Muscle layer of duodenum (tissue), 2 donors: ENCODE measurements at regions not wholly inside any gene's neighbourhood (a gene's known extent, or its start where the extent isn't known, plus 50 kb on each side); places are given as distances from the start of the nearest gene placed in this dataset.

Source experiments
- H3K27ac ChIP-seq: one replicate; pipeline ENCODE4 v1.7.0; 2013; ENCODE audit warnings: mild to moderate bottlenecking, low read length
- H3K27me3 ChIP-seq: one replicate; pipeline ENCODE4 v1.7.0; 2013; ENCODE audit warnings: low read depth, mild to moderate bottlenecking, control low read depth, low read length
- H3K36me3 ChIP-seq, 2 donors: one replicate each; pipeline ENCODE4 v1.7.0; 2013; ENCODE audit warnings: low read length in 2 of 2, control low read depth in 1 of 2, mild to moderate bottlenecking in 1 of 2; ENCODE audit not compliant: insufficient read depth in 2 of 2, control insufficient read depth in 1 of 2
- H3K4me1 ChIP-seq, 2 donors: one replicate each; pipeline ENCODE4 v1.7.0; 2013; ENCODE audit warnings: low read length in 2 of 2, mild to moderate bottlenecking in 2 of 2, control low read depth in 1 of 2, moderate library complexity in 1 of 2; ENCODE audit not compliant: insufficient read depth in 2 of 2, control insufficient read depth in 1 of 2
- H3K4me3 ChIP-seq, 2 donors: one replicate each; pipeline ENCODE4 v1.7.0; 2013; ENCODE audit warnings: low read length in 2 of 2, low read depth in 1 of 2, mild to moderate bottlenecking in 1 of 2
- H3K9me3 ChIP-seq, 2 donors: one replicate each; pipeline ENCODE4 v1.7.0; 2013; ENCODE audit warnings: low read length in 2 of 2, control low read depth in 1 of 2, mild to moderate bottlenecking in 1 of 2; ENCODE audit not compliant: control insufficient read depth in 1 of 2
- donor health status: healthy.

DNA sequence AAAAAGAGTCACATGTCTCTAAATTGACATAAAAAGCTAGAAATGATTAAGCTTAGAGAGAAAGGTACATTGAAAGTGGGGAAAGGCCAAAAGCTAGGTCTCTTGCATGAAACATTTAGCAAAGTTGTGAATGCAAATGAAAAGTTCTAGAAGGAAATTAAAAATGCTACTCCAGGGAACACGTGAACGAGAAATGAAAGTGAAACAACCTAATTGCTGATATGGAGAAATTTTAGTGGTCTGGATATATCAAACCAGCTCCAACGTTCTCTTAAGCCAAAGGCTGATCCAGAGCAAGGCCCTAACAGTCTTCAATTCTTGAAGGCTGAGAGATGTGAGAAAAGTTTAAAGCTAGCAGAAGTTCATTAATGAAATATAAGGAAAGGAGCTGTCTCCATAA, 419.8 kb downstream of the SLITRK6 start:
- H3K9me3 ChIP-seq = no peaks in the 10 kb centered on the region
- no peaks in the 10 kb centered on the region for H3K4me1 ChIP-seq
- H3K36me3 ChIP-seq = no peaks in the 10 kb centered on the region
- no peak overlapping the region for H3K27ac ChIP-seq
- no peaks in the 10 kb centered on the region for H3K27me3 ChIP-seq
- no peak overlapping the region for H3K4me3 ChIP-seq

DNA sequence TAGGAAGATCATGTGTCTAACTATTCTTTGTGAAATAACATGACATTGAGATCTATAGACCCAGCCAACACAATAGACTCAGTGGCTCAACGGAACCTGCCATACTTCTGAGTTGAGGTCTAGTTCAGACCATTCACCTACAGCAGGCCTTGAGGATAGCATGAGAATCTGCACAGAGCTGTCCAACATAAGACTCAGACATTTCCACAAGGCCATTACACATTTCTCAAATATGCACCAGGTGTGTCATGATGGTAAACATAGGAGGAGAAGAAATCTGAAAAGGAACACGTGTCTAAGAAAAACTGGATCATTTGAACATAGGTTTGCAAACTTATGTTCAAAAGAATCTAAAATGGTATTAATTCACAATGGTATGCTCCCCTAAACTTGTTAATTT, 421.4 kb downstream of the SLITRK6 start:
- no peak overlapping the region for H3K4me3 ChIP-seq
- H3K9me3 ChIP-seq = no peaks in the 10 kb centered on the region
- no peaks in the 10 kb centered on the region for H3K36me3 ChIP-seq
- no peak overlapping the region for H3K27ac ChIP-seq
- H3K27me3 ChIP-seq = no peaks in the 10 kb centered on the region
- H3K4me1 ChIP-seq = no peaks in the 10 kb centered on the region

DNA sequence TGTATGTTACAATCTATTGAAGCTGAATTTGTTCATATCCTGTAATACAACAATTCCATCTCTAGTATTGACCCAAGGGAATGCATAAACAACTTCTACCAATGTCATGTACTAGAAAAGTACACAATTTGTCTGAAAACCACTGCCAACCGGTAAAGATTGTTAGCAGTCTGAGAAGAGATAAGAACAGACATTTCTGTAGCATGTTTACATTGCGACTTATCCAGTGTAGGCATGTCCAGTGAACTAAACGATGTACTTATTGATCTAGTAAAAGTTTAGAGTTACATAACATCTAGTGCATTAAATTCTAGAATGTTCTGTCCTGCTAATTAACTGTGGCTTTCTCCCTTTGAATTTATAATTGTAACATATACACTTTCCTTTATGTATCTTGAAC, 425.9 kb downstream of the SLITRK6 start:
- H3K27me3 ChIP-seq = no peaks in the 10 kb centered on the region
- no peak overlapping the region for H3K27ac ChIP-seq
- H3K4me1 ChIP-seq = no peaks in the 10 kb centered on the region

GRCh38 chr13:85371254-85371653, 428.0 kb downstream of the SLITRK6 start:
- Histone ChIP-seq H3K9me3 (no peaks in the 10 kb centered on the region), H3K27ac (no peak overlapping the region), H3K36me3 (no peaks in the 10 kb centered on the region)

More for the DNA sequence above, 425.9 kb downstream of the SLITRK6 start:
- no peaks in the 10 kb centered on the region for H3K9me3 ChIP-seq
- no peak overlapping the region for H3K4me3 ChIP-seq
- H3K36me3 ChIP-seq = no peaks in the 10 kb centered on the region

DNA sequence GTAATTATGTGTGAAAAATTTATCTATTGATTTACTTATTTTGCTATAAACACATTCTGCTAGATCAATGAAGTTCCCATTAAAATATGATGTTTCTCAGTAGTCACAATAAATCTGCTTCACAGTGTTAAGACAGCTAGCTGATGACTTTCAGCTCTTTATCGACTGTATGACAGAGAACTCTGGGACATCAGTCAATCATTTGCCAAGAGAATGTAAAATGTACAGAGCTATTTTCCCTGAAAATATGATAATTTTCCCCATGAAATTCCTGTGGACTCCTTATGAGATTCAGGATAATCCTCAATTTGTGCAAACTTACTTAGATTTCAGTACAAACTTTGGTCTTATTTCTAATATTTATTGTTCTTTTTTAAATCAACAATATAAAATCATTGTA, 430.5 kb downstream of the SLITRK6 start:
- H3K27me3 ChIP-seq = no peaks in the 10 kb centered on the region
- H3K4me1 ChIP-seq = no peaks in the 10 kb centered on the region
- H3K36me3 ChIP-seq = no peaks in the 10 kb centered on the region
- no peaks in the 10 kb centered on the region for H3K9me3 ChIP-seq
- H3K27ac ChIP-seq = no peak overlapping the region
- H3K4me3 ChIP-seq = no peak overlapping the region

More at GRCh38 chr13:85371254-85371653, 428.0 kb downstream of the SLITRK6 start:
- H3K4me1 ChIP-seq = no peaks in the 10 kb centered on the region
- no peak overlapping the region for H3K4me3 ChIP-seq
- H3K27me3 ChIP-seq = no peaks in the 10 kb centered on the region

GRCh38 chr13:85367887-85368286, 431.3 kb downstream of the SLITRK6 start:
- Histone ChIP-seq H3K27ac (no peak overlapping the region), H3K27me3 (no peaks in the 10 kb centered on the region), H3K4me1 (no peaks in the 10 kb centered on the region), H3K36me3 (no peaks in the 10 kb centered on the region), H3K4me3 (no peak overlapping the region), H3K9me3 (no peaks in the 10 kb centered on the region)

- Histone ChIP-seq H3K4me3 (no peak overlapping the region), H3K4me1 (no peaks in the 10 kb centered on the region), H3K27me3 (no peaks in the 10 kb centered on the region), H3K9me3 (no peaks in the 10 kb centered on the region), H3K36me3 (no peaks in the 10 kb centered on the region), H3K27ac (no peak overlapping the region)
These were observed 432.3 kb downstream of the SLITRK6 start for GRCh38 chr13:85366759-85367417.

- Histone ChIP-seq H3K4me3 (no peak overlapping the region), H3K4me1 (no peaks in the 10 kb centered on the region)
These were observed 435.7 kb downstream of the SLITRK6 start for GRCh38 chr13:85363504-85363903.

DNA sequence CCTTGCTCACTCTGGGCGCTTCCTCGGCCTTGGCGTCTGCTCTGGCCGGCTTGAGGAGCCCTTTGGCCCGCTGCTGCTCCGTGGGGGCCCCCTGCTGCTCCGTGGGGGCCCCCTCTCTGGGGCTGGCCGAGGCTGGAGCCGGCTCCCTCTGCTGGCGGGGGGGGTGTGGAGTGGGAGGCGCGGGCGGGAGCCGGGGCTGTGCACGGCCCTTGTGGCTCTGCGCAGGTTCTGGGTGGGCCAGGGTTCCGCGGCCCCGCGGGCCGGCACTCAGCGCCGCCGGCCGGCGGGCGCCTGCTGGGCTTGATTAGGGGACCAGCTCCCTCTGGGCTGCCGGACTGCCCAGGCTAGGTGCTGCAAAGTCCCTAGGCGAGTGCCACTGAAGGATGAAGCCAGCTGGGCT, 436.2 kb downstream of the SLITRK6 start:
- H3K36me3 ChIP-seq = no peaks in the 10 kb centered on the region
- H3K27ac ChIP-seq = no peak overlapping the region
- H3K27me3 ChIP-seq = no peaks in the 10 kb centered on the region
- no peak overlapping the region for H3K4me3 ChIP-seq
- H3K9me3 ChIP-seq = no peaks in the 10 kb centered on the region
- H3K4me1 ChIP-seq = no peaks in the 10 kb centered on the region

More at GRCh38 chr13:85363504-85363903, 435.7 kb downstream of the SLITRK6 start:
- H3K27ac ChIP-seq = no peak overlapping the region
- H3K9me3 ChIP-seq = no peaks in the 10 kb centered on the region
- H3K36me3 ChIP-seq = no peaks in the 10 kb centered on the region
- no peaks in the 10 kb centered on the region for H3K27me3 ChIP-seq

GRCh38 chr13:85347251-85347650, 452.0 kb downstream of the SLITRK6 start:
- no peaks in the 10 kb centered on the region for H3K9me3 ChIP-seq
- H3K36me3 ChIP-seq = no peaks in the 10 kb centered on the region
- H3K4me1 ChIP-seq = no peaks in the 10 kb centered on the region
- no peaks in the 10 kb centered on the region for H3K27me3 ChIP-seq
- no peak overlapping the region for H3K4me3 ChIP-seq
- no peak overlapping the region for H3K27ac ChIP-seq

DNA sequence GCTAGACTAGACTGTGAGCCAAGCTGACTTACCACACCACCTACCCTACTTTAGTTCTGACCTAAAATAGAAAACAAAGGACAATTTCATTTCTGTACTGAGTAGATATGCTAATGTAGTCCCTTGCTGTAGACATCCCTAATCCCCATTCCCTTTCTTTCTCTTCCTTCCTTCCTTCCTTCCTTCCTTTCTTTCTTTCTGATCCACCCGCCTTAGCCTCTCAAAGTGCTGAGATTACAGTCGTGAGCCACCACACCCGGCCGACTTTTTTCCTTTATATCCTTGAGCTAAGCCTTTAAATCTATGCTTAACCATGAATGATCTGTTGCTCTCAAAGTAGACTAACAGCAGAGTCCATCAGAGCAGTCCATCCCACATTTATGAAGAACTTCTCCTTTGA, 465.0 kb downstream of the SLITRK6 start:
- no peaks in the 10 kb centered on the region for H3K4me1 ChIP-seq
- H3K36me3 ChIP-seq = no peaks in the 10 kb centered on the region
- H3K4me3 ChIP-seq = no peak overlapping the region
- no peaks in the 10 kb centered on the region for H3K9me3 ChIP-seq
- no peaks in the 10 kb centered on the region for H3K27me3 ChIP-seq
- no peak overlapping the region for H3K27ac ChIP-seq

- Histone ChIP-seq H3K27me3 (no peaks in the 10 kb centered on the region), H3K4me3 (no peak overlapping the region), H3K9me3 (no peaks in the 10 kb centered on the region), H3K4me1 (no peaks in the 10 kb centered on the region), H3K27ac (no peak overlapping the region), H3K36me3 (no peaks in the 10 kb centered on the region)
These were observed 465.7 kb downstream of the SLITRK6 start for GRCh38 chr13:85333506-85334020.
